EH (cell line): ENCODE measurements at regions not wholly inside any gene's neighbourhood (a gene's known extent, or its start where the extent isn't known, plus 50 kb on each side); places are given as distances from the start of the nearest gene placed in this dataset.

ENCODE experiments used
- DNase-seq: peaks from one replicate; pipeline ENCODE4 v3.0.0-alpha.2; 2015; ENCODE audit warnings: low read depth

DNA sequence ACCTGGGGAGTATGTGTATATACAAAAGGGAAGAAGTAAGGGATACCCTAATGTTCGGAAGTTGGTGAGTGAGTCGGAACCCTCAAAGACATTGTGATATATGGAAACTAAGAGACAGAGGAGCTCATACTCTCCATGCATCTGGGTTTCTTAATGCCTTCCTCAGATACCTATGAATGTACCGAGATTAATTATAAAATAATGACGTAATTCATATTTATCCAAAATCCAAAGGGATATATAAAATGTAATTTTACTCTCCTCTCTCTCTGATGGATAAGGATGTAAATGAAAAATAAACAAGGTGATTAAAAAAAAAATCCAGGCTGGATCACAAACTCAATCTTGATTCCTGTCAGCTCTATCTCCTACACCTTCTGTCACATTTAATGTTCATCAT, 275.9 kb upstream of the FAM241A start:
- no peak for DNase-seq

- no peak for DNase-seq
Measured at GRCh38 chr4:111871802-111872201, 273.5 kb upstream of the FAM241A start.

- DNase-seq, result no peak
Measured at GRCh38 chr4:111873801-111874200, 271.5 kb upstream of the FAM241A start.

- no peak for DNase-seq
Measured at GRCh38 chr4:111879539-111879938, 265.7 kb upstream of the FAM241A start.

- no peak for DNase-seq
Measured at GRCh38 chr4:111880116-111880515, 265.1 kb upstream of the FAM241A start.

- DNase-seq, result peak; percentile 0
Measured at GRCh38 chr4:111883557-111883999, 261.7 kb upstream of the FAM241A start.

DNA sequence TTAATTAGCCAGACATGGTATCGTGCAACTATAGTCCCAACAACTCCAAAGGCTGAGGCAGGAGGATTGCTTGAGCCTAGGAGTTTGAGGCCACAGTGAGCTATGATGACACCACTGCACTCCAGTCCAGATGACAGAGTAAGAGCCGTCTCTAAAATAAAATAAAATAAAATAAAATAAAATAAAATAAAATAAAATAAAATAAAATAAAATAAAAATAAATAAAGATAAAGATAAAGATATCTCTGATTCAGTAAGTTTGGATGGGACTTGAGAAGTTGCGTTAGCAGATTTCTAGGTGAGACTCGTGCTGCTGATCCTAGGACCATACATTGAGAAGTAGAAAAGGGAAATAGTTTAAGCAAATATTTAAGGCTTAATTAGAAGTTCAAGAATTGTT, 254.8 kb upstream of the FAM241A start:
- no peak for DNase-seq

DNA sequence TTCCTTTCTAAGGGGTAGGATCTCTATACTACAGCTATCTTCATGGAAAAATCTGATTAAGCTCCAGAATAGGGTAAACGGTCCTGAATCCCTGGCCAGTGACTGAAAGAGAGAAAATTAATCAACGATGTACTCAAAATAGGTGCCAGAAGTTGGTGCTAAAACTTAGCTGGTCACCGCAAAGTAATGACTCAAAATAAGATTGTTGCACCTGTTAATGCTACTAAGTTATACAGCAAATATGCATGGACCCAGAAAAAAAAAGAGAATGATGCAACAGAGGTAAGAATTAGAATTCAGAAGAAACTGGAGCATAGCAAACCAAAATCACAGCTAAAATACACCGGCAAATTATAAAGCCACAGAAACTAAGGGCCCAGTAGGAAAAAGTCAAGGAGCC, 239.7 kb upstream of the FAM241A start:
- no peak for DNase-seq

GRCh38 chr4:111919639-111920038, 225.6 kb upstream of the FAM241A start:
- no peak for DNase-seq

- no peak for DNase-seq
Measured at GRCh38 chr4:111921714-111922113, 223.5 kb upstream of the FAM241A start.

DNA sequence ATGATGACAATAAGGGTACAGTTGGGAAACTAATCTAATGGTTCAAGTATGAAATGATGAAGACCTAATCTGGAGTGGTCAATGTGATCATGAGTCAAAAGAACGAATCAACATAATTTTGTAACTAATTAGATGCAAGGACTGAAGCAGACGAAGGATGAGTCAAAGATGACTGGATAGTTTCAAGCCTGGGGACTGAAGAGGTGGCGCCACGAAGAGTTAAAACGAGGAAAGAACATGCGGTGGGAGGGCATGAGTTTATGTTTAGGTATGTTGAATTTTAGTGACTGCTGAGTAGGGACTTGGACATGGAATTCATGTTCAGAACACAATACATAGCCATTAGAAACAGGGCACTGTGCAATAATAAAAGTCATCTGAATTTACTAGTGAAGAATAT, 221.5 kb upstream of the FAM241A start:
- DNase-seq, result peak; percentile 76

DNA sequence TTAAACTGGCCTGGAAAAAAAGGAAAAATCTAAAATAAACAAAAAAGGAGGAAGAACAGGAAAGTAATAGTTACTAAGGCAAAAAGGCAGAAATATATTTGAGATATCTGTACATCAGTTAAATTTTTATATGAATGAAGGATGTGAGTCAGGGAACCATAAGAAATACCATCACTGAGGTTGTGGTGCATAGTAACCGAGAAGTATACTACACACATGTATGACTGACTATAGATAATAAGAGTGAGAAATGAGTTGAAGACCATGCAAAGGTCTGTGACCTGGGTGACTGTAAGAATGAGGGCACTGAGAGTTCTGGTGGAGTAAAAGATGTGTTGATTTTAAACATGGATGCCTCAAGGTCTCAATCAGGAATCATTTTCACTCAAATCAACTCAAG, 220.6 kb upstream of the FAM241A start:
- peak; percentile 12 for DNase-seq

DNA sequence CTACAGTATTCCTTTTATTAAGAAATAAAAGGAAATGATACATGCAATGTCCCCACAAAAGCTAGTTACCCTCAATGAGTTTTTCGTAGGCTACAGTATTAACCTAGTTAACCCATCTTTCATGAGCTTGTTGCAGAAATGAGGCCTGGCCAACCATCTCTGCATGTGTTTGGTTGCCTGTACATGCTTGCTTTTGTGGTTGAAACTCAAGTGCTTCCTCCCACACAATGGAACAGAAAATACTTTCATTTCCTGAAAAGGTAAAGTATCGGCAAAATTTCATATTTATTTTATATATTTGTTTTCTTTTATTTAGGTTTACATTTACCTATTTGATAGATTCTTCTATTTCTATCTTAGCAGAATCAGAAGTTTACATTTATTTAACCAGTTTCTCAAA, 214.6 kb upstream of the FAM241A start:
- DNase-seq, result no peak

GRCh38 chr4:111933703-111934102, 211.6 kb upstream of the FAM241A start:
- no peak for DNase-seq

DNA sequence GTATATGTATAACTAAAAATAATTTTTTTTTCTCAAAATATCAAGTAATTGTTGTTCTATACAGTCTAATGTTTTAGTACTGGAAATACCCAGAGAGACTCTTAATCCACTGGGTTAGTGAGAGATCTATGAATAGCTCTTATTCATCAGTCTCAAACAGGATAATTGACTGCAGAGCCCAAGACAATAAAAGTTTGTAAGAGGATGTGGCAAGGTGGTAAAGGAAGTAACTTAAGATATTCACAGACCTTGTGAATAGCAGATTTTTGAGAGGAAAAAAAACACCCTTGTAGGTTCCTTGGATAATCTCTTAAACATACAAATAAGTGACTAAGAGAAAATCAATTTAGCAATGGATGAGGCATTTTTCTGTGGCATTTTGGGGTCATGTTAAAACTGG, 210.9 kb upstream of the FAM241A start:
- DNase-seq, result no peak

DNA sequence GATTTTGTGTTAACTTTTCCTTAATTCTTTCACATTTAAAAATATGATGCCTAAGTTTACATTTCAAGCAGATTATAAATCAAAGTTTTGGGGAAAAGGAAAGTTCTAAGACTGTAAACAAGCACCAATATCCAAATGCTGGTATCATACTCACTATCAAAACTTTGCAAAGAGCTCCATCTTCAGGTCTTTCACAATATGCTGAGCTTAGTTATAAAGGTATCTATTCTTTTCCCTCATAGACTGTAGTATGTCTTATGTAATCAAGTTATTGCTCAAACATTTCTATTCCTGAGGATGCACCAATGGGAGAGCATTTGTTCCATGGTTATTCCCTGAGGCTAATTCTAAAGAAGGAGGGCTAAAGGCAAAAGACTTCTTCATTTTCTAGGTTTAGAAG, 207.9 kb upstream of the FAM241A start:
- DNase-seq, result peak; percentile 55

- no peak for DNase-seq
Measured at GRCh38 chr4:111941957-111942356, 203.3 kb upstream of the FAM241A start.

- DNase-seq, result peak; percentile 48
Measured at GRCh38 chr4:111943796-111944203, 201.5 kb upstream of the FAM241A start.

GRCh38 chr4:111945014-111945413, 200.2 kb upstream of the FAM241A start:
- DNase-seq, result peak; percentile 33

DNA sequence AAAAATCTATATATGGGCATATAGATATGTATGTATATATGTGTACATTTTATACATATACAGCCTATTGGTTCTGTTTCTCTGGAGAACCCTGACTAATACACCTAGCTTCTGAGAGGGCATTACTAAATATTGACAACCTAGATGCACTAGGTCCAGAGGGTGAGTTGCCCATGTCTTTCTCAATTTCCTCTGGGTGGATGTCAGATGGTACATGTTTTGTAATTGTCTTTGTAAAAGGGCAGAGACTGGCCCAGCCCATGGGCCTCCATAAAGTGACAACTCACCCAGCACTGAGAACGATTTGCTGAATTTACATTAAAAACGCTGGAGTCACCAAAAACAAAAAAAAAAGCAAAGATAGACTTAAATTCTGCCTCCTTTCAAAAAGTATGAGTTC, 198.5 kb upstream of the FAM241A start:
- no peak for DNase-seq

DNA sequence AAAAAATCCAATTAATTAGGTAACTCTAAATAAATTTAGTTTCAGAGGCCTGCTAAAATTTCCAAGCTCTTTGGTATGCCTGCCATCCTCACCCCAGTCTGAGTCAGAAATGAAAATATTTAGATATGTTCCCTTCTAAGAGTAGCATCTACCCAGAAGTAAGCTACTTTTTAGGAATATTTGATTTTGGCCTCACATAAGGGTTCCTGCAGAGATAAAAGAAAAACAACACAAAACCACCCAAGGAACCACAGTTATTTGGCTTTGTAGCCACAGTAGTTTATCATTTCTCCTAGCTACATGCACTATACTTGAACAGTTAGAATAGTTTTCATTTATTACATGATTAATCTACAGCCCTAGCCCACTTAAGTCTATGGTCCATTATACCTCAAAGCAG, 192.6 kb upstream of the FAM241A start:
- peak; percentile 63 for DNase-seq

DNA sequence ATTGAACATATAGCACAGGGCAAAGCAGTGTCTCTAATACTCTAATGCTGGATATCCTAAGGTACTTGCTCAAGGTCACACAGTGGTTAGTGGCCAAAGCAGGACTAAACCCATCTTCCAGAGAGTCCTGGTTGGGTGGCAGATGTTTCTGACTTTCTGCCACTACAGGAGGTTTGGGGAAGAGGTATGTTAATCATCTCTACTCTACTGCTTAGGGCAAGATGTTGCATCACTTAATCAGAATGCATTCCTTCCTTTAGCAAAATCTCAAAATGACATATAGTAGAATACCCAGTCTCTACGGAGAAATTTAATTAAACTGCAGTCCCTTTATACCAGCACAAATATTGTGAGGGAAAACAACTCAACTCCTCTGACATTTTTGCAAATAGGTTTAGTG, 190.7 kb upstream of the FAM241A start:
- DNase-seq, result peak; percentile 33

DNA sequence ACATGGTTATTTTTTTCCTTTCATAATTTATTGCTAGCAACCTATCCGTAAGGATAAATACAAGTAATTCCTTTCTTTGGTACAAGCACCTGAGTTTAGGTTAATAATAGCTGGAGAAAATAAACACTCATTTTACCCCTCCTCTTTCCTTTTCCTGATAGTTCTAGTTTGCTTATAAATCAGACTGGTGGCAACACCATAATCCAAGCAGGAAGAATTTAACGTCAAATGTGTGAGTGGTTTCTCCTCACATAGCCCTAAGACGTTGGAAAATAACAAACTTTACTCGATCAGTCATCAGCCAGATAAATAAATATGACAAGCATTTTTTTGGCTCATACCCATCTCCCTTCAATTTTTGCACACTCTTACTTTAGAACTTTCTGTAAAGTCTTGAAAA, 190.3 kb upstream of the FAM241A start:
- DNase-seq, result no peak

GRCh38 chr4:111957116-111957515, 188.1 kb upstream of the FAM241A start:
- DNase-seq, result no peak

DNA sequence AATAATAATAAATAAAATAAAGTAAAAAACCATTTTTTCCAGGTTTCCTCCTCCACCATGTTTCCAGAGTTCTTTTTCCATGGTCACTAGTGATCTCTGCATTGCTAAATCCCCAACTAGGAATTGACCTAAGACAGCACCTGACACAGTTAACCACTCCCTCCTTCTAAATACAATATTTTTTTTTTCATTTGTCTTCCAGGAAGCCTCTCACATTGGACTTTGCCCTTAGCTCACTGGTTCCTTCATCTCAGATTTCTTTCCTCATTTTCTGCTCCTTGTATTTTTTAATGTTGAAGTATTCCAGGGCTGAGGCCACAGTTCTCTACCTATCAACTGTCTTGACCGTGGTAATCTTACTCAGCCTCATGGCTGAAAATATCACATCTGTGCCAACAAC, 187.3 kb upstream of the FAM241A start:
- no peak for DNase-seq
